ENCODE measurements at regions not wholly inside any gene's neighbourhood (a gene's known extent, or its start where the extent isn't known, plus 50 kb on each side); places are given as distances from the start of the nearest gene placed in this dataset.

- H3K27me3 ChIP-seq (replicated peaks in 1 of 4; ENCODE audit: control insufficient read depth in 3 of 4, extremely low read depth in 1 of 4, insufficient read depth in 3 of 4, low read length in 3 of 4) = no peaks in the 10 kb centered on the region
Observed at GRCh38 chr2:74048843-74049519, 64.3 kb downstream of the TET3 start.

More at GRCh38 chr2:74048843-74049519, 64.3 kb downstream of the TET3 start:
- H2BK12ac ChIP-seq (ENCODE audit: low read depth, low read length) = no peak overlapping the region
- H2BK5ac ChIP-seq (ENCODE audit: low read depth, low read length) = no peak overlapping the region
- no peak overlapping the region for H3K27ac ChIP-seq (ENCODE audit: low read depth, low read length)
- no peak overlapping the region for H3K23ac ChIP-seq (ENCODE audit: insufficient read length)
- POLR2A ChIA-PET (ENCODE audit: partially characterized antibody) = interaction anchor here (1.2 to 1.4 kb wide), 2 partner anchors 10 to 32 kb away, joined by 4 read pairs; no protein-coding TSS in a partner anchor
- H2BK15ac ChIP-seq (ENCODE audit: low read length) = no peak overlapping the region
- no peak overlapping the region for H2AFZ ChIP-seq (ENCODE audit: low read length)
- H3K9me3 ChIP-seq (ENCODE audit: insufficient read depth in 2 of 2, low read depth in 1 of 2, low read length in 1 of 2) = no peaks in the 10 kb centered on the region
- no peak overlapping the region for H3K4ac ChIP-seq (replicated peaks; ENCODE audit: insufficient read length, low read depth, low read length)
- peaks cover 8 to 9% of the 10 kb centered on the region in 2 experiments for H4K20me1 ChIP-seq (replicated peaks in 1 of 2; ENCODE audit: control insufficient read depth in 1 of 2, insufficient read depth in 2 of 2, low read length in 2 of 2)
- 87% methylated on average over 9 of the region's 9 CpGs; no CpG with 5 or more reads in 1 of the 2 experiments for WGBS, 2 experiments (ENCODE audit: extremely low coverage in 1 of 2, insufficient coverage in 1 of 2, insufficient read length in 1 of 2, insufficient replicate concordance in 2 of 2, low coverage in 1 of 2, low lambda C conversion rate in 2 of 2, missing lambda C conversion rate in 1 of 2)
- TF ChIP-seq CHD2 (IDR thresholded peaks at IDR 0.05; ENCODE audit: low read length) (no peak), KDM4A (IDR thresholded peaks at IDR 0.05; ENCODE audit: low read depth, low read length, severe bottlenecking) (no peak), KDM1A (IDR thresholded peaks at IDR 0.05; ENCODE audit: borderline replicate concordance, low read length) (no peak), SIX5 (IDR thresholded peaks at IDR 0.05; ENCODE audit: low read depth, low read length) (no peak), GABPA (IDR thresholded peaks at IDR 0.05; ENCODE audit: borderline replicate concordance, insufficient read depth, low read length) (no peak), ATF2 (IDR thresholded peaks at IDR 0.05; ENCODE audit: low read length) (no peak), CEBPB (IDR thresholded peaks at IDR 0.05; ENCODE audit: low read depth, low read length) (no peak), RFX5 (IDR thresholded peaks at IDR 0.05; ENCODE audit: borderline replicate concordance, low read depth, low read length) (no peak), EZH2 (IDR thresholded peaks at IDR 0.05; ENCODE audit: low read depth, low read length, severe bottlenecking) (no peak)
- no peaks in the 10 kb centered on the region for H3K23me2 ChIP-seq (ENCODE audit: low read depth, low read length)
- no peak overlapping the region for H2BK120ac ChIP-seq (replicated peaks; ENCODE audit: low read depth, low read length)
- no peak overlapping the region for H4K5ac ChIP-seq (ENCODE audit: insufficient read length, low read depth, low read length)
- H2AK5ac ChIP-seq (ENCODE audit: low read depth, low read length) = no peak overlapping the region
- H4K8ac ChIP-seq (ENCODE audit: extremely low read depth, insufficient read depth, low read length) = no peak overlapping the region
- H3K79me1 ChIP-seq (ENCODE audit: low read depth, low read length) = peaks cover 11% of the 10 kb centered on the region
- no peak overlapping the region for H3K18ac ChIP-seq (ENCODE audit: extremely low read depth, low read length)
- no peak for DNase-seq (ENCODE audit: low read depth in 1 of 2, low spot score in 2 of 2)
- no peak overlapping the region for H3K14ac ChIP-seq (ENCODE audit: insufficient read length)
- H4K91ac ChIP-seq (replicated peaks; ENCODE audit: insufficient read length, low read length) = no peak overlapping the region
- no peak overlapping the region for H3K56ac ChIP-seq (replicated peaks; ENCODE audit: insufficient read length, low read depth, low read length)
- no peak overlapping the region for H2BK20ac ChIP-seq (ENCODE audit: low read length)
- no peak for FAIRE-seq
- H3K4me2 ChIP-seq (ENCODE audit: insufficient read depth in 1 of 2, low read depth in 2 of 2, low read length in 2 of 2) = no peak overlapping the region
- peaks cover 0 to 1% (median 0%) of the 10 kb centered on the region in 4 experiments; a peak in 2 of 7 replicates for H3K4me1 ChIP-seq (replicated peaks in 1 of 4; ENCODE audit: control insufficient read depth in 3 of 4, insufficient read depth in 4 of 4, low read length in 3 of 4)
- peaks cover 0 to 39% of the 10 kb centered on the region in 2 experiments; a peak in 2 of 4 replicates for H3K79me2 ChIP-seq (ENCODE audit: control insufficient read depth in 1 of 2, insufficient read depth in 2 of 2, low read length in 2 of 2)
- H3K9ac ChIP-seq (replicated peaks in 1 of 4; ENCODE audit: extremely low read depth in 1 of 4, low read depth in 3 of 4, low read length in 3 of 4) = 0 out of 7 replicates have a peak overlapping the region, but pooled peaks of 1 of the 4 experiments have one; percentile 16
- H3K36me3 ChIP-seq (ENCODE audit: control insufficient read depth in 2 of 4, insufficient read depth in 4 of 4, low read length in 3 of 4) = peaks cover 0 to 6% (median 3%) of the 10 kb centered on the region in 4 experiments; a peak in 4 of 8 replicates
- CTCF ChIA-PET (ENCODE audit: partially characterized antibody) = interaction anchor here (1.3 to 1.5 kb wide), 2 partner anchors 7 to 54 kb away, joined by 3 to 4 read pairs; no protein-coding TSS in a partner anchor
- H3K4me3 ChIP-seq (ENCODE audit: extremely low read depth in 1 of 4, insufficient read depth in 2 of 4, low read depth in 3 of 4, low read length in 4 of 4) = no peak overlapping the region
